Endothelial cell of umbilical vein (primary cell): ENCODE measurements at regions not wholly inside any gene's neighbourhood (a gene's known extent, or its start where the extent isn't known, plus 50 kb on each side); places are given as distances from the start of the nearest gene placed in this dataset.

ENCODE experiments used
- EZH2 ChIP-seq: IDR thresholded peaks from 2 replicates; pipeline ENCODE4 v1.6.1; 2012; ENCODE audit warnings: borderline replicate concordance, low read depth, mild to moderate bottlenecking, moderate library complexity, low read length, inconsistent platforms; ENCODE audit not compliant: severe bottlenecking
- JUN ChIP-seq: IDR thresholded peaks from 2 replicates; pipeline ENCODE4 v1.6.1; 2011; ENCODE audit warnings: borderline replicate concordance, low read depth; ENCODE audit not compliant: insufficient read length, insufficient read depth
- MAX ChIP-seq: IDR thresholded peaks from 2 replicates; pipeline ENCODE4 v1.6.1; 2011; ENCODE audit not compliant: insufficient read depth, insufficient read length
- MYC ChIP-seq: IDR thresholded peaks from one replicate; pipeline ENCODE4 v1.6.1; 2011; ENCODE audit warnings: mild to moderate bottlenecking, low read depth, low read length
- POLR2A ChIP-seq: IDR thresholded peaks from 2 replicates; pipeline ENCODE4 v1.6.1; 2012; ENCODE audit warnings: low read depth, mild to moderate bottlenecking, control low read depth, low read length
- POLR2AphosphoS5 ChIP-seq: IDR thresholded peaks from 2 replicates; pipeline ENCODE4 v1.6.1; 2012; ENCODE audit warnings: low read depth, mild to moderate bottlenecking, control low read depth, low read length, moderate library complexity; ENCODE audit not compliant: insufficient read depth
- TF ChIP-seq, protein P1 (sequence below), 2 donors: IDR thresholded peaks; 1 replicate in 1 of 2; 2 replicates in 1 of 2; pipeline ENCODE4 v1.5.1; 2011; ENCODE audit warnings: low read length in 2 of 2, mild to moderate bottlenecking in 2 of 2, moderate library complexity in 2 of 2, control low read depth in 1 of 2, inconsistent platforms in 1 of 2, low read depth in 1 of 2; ENCODE audit not compliant: insufficient read depth in 1 of 2; ENCODE audit errors: extremely low read depth in 1 of 2

GRCh38 chr10:78367751-78368150, 334.1 kb downstream of the RPS24 start:
- TF ChIP-seq, protein P1, sequence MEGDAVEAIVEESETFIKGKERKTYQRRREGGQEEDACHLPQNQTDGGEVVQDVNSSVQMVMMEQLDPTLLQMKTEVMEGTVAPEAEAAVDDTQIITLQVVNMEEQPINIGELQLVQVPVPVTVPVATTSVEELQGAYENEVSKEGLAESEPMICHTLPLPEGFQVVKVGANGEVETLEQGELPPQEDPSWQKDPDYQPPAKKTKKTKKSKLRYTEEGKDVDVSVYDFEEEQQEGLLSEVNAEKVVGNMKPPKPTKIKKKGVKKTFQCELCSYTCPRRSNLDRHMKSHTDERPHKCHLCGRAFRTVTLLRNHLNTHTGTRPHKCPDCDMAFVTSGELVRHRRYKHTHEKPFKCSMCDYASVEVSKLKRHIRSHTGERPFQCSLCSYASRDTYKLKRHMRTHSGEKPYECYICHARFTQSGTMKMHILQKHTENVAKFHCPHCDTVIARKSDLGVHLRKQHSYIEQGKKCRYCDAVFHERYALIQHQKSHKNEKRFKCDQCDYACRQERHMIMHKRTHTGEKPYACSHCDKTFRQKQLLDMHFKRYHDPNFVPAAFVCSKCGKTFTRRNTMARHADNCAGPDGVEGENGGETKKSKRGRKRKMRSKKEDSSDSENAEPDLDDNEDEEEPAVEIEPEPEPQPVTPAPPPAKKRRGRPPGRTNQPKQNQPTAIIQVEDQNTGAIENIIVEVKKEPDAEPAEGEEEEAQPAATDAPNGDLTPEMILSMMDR (IDR thresholded peaks at IDR 0.05; ENCODE audit: extremely low read depth in 1 of 2, insufficient read depth in 1 of 2, low read depth in 1 of 2, low read length in 2 of 2) = no peak
- no peak for TF ChIP-seq POLR2AphosphoS5
- no peak for TF ChIP-seq MYC
- TF ChIP-seq MAX = no peak
- TF ChIP-seq EZH2 = no peak
- no peak for TF ChIP-seq POLR2A
- TF ChIP-seq JUN = no peak
